GM12865 (cell line): ENCODE measurements at regions not wholly inside any gene's neighbourhood (a gene's known extent, or its start where the extent isn't known, plus 50 kb on each side); places are given as distances from the start of the nearest gene placed in this dataset.

Source experiments
- DNase-seq: peaks from one replicate; pipeline ENCODE4 v3.0.0; 2010; ENCODE audit warnings: low read depth
- H3K4me3 ChIP-seq: 2 replicates; pipeline ENCODE4 v1.5.1; 2011; ENCODE audit warnings: mild to moderate bottlenecking, low read depth, low read length, control low read depth
- TF ChIP-seq, protein P1 (sequence below): IDR thresholded peaks from 2 replicates; pipeline ENCODE4 v1.5.1; 2011; ENCODE audit warnings: low read length, control low read depth, low read depth, inconsistent platforms; ENCODE audit not compliant: insufficient read depth; ENCODE audit errors: missing control alignments

DNA sequence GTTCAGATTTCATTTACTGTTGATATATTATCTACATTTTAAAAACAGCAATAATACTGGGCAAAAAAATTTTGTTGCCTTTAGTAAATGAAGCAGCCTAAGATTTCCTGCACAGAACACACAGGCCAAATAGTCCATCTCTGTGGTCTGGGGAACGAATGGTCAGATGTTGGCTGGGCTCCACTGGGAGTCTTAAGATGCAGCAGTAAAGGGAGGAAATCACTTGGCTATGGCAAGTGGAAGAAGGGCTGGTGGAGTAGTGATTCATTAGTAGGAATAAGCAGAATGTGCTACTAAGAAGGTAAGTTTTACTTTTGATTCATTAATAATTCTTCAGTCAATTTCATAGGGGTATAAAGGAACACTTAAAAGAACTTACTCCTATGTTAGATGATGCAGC lies 91.1 kb upstream of the ARRDC3 start:
- no peak overlapping the region for H3K4me3 ChIP-seq
- TF ChIP-seq, protein P1, sequence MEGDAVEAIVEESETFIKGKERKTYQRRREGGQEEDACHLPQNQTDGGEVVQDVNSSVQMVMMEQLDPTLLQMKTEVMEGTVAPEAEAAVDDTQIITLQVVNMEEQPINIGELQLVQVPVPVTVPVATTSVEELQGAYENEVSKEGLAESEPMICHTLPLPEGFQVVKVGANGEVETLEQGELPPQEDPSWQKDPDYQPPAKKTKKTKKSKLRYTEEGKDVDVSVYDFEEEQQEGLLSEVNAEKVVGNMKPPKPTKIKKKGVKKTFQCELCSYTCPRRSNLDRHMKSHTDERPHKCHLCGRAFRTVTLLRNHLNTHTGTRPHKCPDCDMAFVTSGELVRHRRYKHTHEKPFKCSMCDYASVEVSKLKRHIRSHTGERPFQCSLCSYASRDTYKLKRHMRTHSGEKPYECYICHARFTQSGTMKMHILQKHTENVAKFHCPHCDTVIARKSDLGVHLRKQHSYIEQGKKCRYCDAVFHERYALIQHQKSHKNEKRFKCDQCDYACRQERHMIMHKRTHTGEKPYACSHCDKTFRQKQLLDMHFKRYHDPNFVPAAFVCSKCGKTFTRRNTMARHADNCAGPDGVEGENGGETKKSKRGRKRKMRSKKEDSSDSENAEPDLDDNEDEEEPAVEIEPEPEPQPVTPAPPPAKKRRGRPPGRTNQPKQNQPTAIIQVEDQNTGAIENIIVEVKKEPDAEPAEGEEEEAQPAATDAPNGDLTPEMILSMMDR, result no peak
- DNase-seq, result no peak

DNA sequence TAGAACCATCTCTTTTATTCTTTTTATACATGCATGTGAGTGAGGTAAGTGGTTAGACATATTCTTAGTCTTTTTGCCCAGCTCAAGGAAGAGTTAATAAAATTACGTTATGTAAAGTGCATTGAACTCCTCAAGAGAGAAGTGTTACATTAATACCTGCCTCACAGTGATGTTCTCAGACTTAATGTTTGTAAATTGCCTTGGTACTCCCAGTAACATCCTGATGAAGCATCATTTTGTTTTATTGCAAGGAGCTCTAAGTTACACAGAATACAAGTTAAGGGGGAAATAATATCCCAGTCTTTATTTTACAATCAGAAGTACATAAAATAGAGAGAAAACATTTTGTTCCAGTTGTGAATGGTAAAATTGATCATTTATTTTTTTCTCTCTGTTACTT lies 89.5 kb upstream of the ARRDC3 start:
- no peak for DNase-seq
- TF ChIP-seq, protein P1, result no peak
- no peak overlapping the region for H3K4me3 ChIP-seq

DNA sequence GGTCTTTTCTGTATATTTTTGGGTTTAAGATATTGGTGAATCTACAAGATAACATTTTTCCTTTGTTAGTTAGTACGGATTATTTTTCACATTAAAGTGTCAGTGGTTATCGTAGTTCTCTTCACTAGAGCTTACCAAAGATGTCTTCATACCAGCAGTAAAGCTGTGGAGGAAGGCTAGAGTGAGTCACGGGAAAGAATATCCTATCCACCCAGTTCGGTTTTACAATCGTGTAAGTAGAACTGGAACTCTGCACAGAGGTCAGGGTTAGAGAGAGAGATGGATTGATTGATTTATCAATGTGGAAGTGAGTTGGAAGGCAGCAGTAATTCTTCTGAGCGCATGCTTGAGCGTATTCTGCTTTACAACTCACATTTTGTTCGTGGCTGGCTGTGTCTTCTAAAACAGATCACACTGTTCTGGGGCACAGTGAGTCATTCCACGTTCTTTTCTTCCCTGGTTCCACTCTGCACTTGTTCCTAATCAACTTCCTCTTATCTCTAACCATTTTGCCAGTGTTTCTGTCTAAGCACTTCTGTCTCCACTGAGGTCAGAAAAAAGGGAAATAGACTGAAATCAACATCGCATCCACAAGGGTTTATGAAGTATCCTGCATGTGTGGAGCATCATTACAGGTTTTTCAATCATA lies 86.5 kb upstream of the ARRDC3 start:
- TF ChIP-seq, protein P1, result no peak

DNA sequence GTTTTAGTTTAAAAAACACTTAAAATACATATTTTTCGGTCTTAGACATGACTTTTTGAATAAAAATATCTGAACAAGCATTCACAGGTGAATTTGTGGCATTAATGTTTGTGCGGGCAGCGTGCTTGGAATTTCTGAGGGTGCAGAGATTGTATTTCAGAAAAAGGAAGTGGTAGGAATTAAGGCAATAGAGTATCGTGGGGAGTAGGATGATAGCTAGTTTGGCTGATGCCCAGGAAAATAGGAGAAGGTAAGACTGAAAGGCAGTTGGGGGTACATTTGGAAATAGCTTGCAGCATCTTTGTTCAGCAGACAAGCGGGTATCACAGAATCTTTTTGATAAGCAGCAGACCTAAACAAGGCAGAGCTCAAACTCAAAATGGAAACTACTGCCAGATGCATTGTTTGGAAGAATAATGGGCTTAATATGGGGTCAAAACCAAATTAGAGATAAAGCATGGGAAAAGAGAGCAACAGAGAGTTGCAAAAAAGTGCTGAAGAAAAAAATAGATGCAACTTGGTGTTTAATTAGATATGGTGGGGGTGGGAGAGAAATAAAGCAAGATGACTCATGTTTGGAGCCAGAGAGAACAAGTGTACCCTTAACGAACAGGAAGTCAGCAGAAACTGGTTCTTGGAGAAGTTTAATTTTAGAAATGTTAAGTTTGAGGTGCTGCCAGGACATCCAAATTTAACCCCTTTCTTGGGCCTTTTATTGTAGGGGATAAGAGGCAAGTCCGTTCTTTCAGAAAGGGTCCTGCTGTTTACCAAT lies 85.7 kb upstream of the ARRDC3 start:
- DNase-seq, result no peak
- H3K4me3 ChIP-seq, result no peak overlapping the region
- TF ChIP-seq, protein P1, result no peak

More for the DNA sequence above, 86.5 kb upstream of the ARRDC3 start:
- no peak overlapping the region for H3K4me3 ChIP-seq
- DNase-seq, result no peak

DNA sequence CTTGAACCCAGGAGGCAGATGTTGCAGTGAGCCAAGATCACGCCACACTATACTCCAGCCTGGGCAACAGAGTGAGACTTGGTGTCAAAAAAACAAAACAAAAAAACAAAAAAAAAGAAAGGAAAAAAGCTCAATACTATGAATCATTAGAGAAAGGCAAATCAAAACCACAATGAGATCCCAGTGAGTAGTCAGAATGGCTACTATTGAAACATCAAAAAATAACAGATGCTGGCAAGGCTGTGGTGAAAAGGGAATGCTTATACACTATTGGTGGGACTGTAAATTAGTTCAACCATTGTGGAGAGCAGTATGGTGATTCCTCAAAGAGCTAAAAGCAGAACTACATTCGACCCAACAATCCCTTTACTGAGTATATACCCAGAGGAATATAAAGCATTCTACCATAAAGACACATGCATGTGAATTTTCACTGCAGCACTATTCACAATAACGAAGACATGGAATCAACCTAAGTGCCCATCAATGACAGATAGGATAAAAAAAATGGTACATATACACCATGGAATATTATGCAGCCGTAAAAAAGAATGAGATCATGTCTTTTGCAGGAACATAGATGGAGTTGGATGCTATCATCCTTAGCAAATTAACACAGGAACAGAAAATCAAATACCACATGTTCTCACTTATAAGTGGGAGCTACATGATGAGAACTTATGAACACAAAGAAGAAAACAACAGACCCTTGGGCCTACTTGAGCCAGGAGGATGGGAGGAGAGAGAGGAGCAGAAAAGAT lies 81.9 kb upstream of the ARRDC3 start:
- no peak for DNase-seq
- H3K4me3 ChIP-seq, result no peak overlapping the region
- TF ChIP-seq, protein P1, result no peak

DNA sequence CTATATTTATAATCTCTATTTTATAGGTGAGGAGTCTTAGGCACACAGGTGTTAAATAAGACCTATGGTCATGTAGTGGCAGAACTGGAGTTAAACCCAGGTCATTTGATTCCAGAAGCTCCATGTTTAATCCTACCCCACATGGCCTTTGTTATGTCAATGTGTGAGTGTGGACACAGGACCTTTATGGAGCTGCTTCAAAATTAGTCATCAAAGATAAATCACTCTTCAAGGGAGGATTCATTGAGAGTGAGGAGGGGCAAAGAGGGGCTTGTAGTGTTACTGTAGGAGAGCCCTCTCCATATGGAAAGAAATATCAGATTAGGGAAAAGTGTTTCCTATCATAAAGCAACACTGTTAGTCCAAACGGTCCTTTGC lies 74.6 kb upstream of the ARRDC3 start:
- TF ChIP-seq, protein P1, result no peak
- H3K4me3 ChIP-seq, result no peak overlapping the region
- no peak for DNase-seq
